ENCODE measurements at regions not wholly inside any gene's neighbourhood (a gene's known extent, or its start where the extent isn't known, plus 50 kb on each side); places are given as distances from the start of the nearest gene placed in this dataset.

- Histone ChIP-seq H3K27me3 (ENCODE audit: control insufficient read depth in 1 of 2, insufficient read depth in 1 of 2, low read length in 2 of 2) (no peaks in the 10 kb centered on the region), H2BK15ac (ENCODE audit: low read depth, poor library complexity, severe bottlenecking) (no peak overlapping the region), H3K36me3 (ENCODE audit: control insufficient read depth in 1 of 2, insufficient read depth in 2 of 2, low read depth in 1 of 2, low read length in 2 of 2) (no peaks in the 10 kb centered on the region), H3K23ac (ENCODE audit: low read length in 2 of 2) (no peak overlapping the region), H2BK5ac (ENCODE audit: low read depth, low read length, poor library complexity, severe bottlenecking) (no peak overlapping the region), H3K4ac (ENCODE audit: low read depth in 1 of 2, low read length in 2 of 2) (no peak overlapping the region), H4K91ac (ENCODE audit: low read length) (no peak overlapping the region), H4K8ac (ENCODE audit: low read length) (no peak overlapping the region), H3K9me3 (ENCODE audit: control insufficient read depth, low read length) (peaks cover 9% of the 10 kb centered on the region), H2AK5ac (ENCODE audit: low read length, severe bottlenecking) (no peak overlapping the region), H3K79me1 (replicated peaks; ENCODE audit: low read length, poor library complexity, severe bottlenecking) (no peaks in the 10 kb centered on the region), H3K4me2 (ENCODE audit: low read length, poor library complexity, severe bottlenecking) (no peak overlapping the region), H3K14ac (ENCODE audit: low read length in 2 of 2) (no peak overlapping the region), H2AFZ (ENCODE audit: low read depth, low read length) (no peak overlapping the region), H3K4me1 (ENCODE audit: control insufficient read depth, insufficient read depth, low read depth, low read length) (no peaks in the 10 kb centered on the region), H3K27ac (ENCODE audit: low read length, poor library complexity, severe bottlenecking) (no peak overlapping the region), H2BK12ac (ENCODE audit: low read length in 2 of 2) (no peak overlapping the region), H3K9ac (ENCODE audit: low read length) (no peak overlapping the region), H3K4me3 (ENCODE audit: insufficient read depth in 1 of 2, low read depth in 1 of 2, low read length in 2 of 2) (no peak overlapping the region), H3K18ac (ENCODE audit: low read depth in 1 of 2, low read length in 2 of 2) (no peak overlapping the region), H2BK120ac (ENCODE audit: low read depth, low read length) (no peak overlapping the region)
- no peak for DNase-seq
- WGBS, result 100% methylated on average over 1 of the region's 1 CpG
These were observed 650.3 kb upstream of the NR5A2 start for GRCh38 chr1:199377211-199377610.

- no peaks in the 10 kb centered on the region for H3K9me3 ChIP-seq (ENCODE audit: control insufficient read depth, low read length)
- H2AFZ ChIP-seq (ENCODE audit: low read depth, low read length), result no peak overlapping the region
- no peak overlapping the region for H4K8ac ChIP-seq (ENCODE audit: low read length)
- H3K9ac ChIP-seq (ENCODE audit: low read length), result no peak overlapping the region
- no peak overlapping the region for H3K4me3 ChIP-seq (ENCODE audit: insufficient read depth in 1 of 2, low read depth in 1 of 2, low read length in 2 of 2)
- no peak overlapping the region for H3K4ac ChIP-seq (ENCODE audit: low read depth in 1 of 2, low read length in 2 of 2)
- no peak overlapping the region for H3K18ac ChIP-seq (ENCODE audit: low read depth in 1 of 2, low read length in 2 of 2)
- no peak overlapping the region for H2BK12ac ChIP-seq (ENCODE audit: low read length in 2 of 2)
- no peak overlapping the region for H2BK15ac ChIP-seq (ENCODE audit: low read depth, poor library complexity, severe bottlenecking)
- no peak overlapping the region for H3K23ac ChIP-seq (ENCODE audit: low read length in 2 of 2)
- H3K4me2 ChIP-seq (ENCODE audit: low read length, poor library complexity, severe bottlenecking), result no peak overlapping the region
- no peak overlapping the region for H3K27ac ChIP-seq (ENCODE audit: low read length, poor library complexity, severe bottlenecking)
- DNase-seq, result no peak
- no peak overlapping the region for H4K91ac ChIP-seq (ENCODE audit: low read length)
- H3K27me3 ChIP-seq (ENCODE audit: control insufficient read depth in 1 of 2, insufficient read depth in 1 of 2, low read length in 2 of 2), result no peaks in the 10 kb centered on the region
- no peaks in the 10 kb centered on the region for H3K36me3 ChIP-seq (ENCODE audit: control insufficient read depth in 1 of 2, insufficient read depth in 2 of 2, low read depth in 1 of 2, low read length in 2 of 2)
- H2BK5ac ChIP-seq (ENCODE audit: low read depth, low read length, poor library complexity, severe bottlenecking), result no peak overlapping the region
- H3K4me1 ChIP-seq (ENCODE audit: control insufficient read depth, insufficient read depth, low read depth, low read length), result no peaks in the 10 kb centered on the region
- no peaks in the 10 kb centered on the region for H3K79me1 ChIP-seq (replicated peaks; ENCODE audit: low read length, poor library complexity, severe bottlenecking)
- H3K14ac ChIP-seq (ENCODE audit: low read length in 2 of 2), result no peak overlapping the region
- H2AK5ac ChIP-seq (ENCODE audit: low read length, severe bottlenecking), result no peak overlapping the region
- no peak overlapping the region for H2BK120ac ChIP-seq (ENCODE audit: low read depth, low read length)
These were observed 643.7 kb upstream of the NR5A2 start for GRCh38 chr1:199383793-199384192.

GRCh38 chr1:199394856-199395255, 632.7 kb upstream of the NR5A2 start:
- Histone ChIP-seq H3K4me1 (ENCODE audit: control insufficient read depth, insufficient read depth, low read depth, low read length) (no peaks in the 10 kb centered on the region), H3K36me3 (ENCODE audit: control insufficient read depth in 1 of 2, insufficient read depth in 2 of 2, low read depth in 1 of 2, low read length in 2 of 2) (no peaks in the 10 kb centered on the region), H3K27me3 (ENCODE audit: control insufficient read depth in 1 of 2, insufficient read depth in 1 of 2, low read length in 2 of 2) (no peaks in the 10 kb centered on the region), H3K4me2 (ENCODE audit: low read length, poor library complexity, severe bottlenecking) (no peak overlapping the region), H2AK5ac (ENCODE audit: low read length, severe bottlenecking) (no peak overlapping the region), H3K23ac (ENCODE audit: low read length in 2 of 2) (no peak overlapping the region), H3K79me1 (replicated peaks; ENCODE audit: low read length, poor library complexity, severe bottlenecking) (no peaks in the 10 kb centered on the region), H3K9ac (ENCODE audit: low read length) (no peak overlapping the region), H4K8ac (ENCODE audit: low read length) (no peak overlapping the region), H3K27ac (ENCODE audit: low read length, poor library complexity, severe bottlenecking) (no peak overlapping the region), H4K91ac (ENCODE audit: low read length) (no peak overlapping the region), H3K9me3 (ENCODE audit: control insufficient read depth, low read length) (no peaks in the 10 kb centered on the region), H2BK15ac (ENCODE audit: low read depth, poor library complexity, severe bottlenecking) (no peak overlapping the region), H3K14ac (ENCODE audit: low read length in 2 of 2) (no peak overlapping the region), H2AFZ (ENCODE audit: low read depth, low read length) (no peak overlapping the region), H2BK5ac (ENCODE audit: low read depth, low read length, poor library complexity, severe bottlenecking) (no peak overlapping the region), H3K4ac (ENCODE audit: low read depth in 1 of 2, low read length in 2 of 2) (no peak overlapping the region), H2BK120ac (ENCODE audit: low read depth, low read length) (no peak overlapping the region), H3K18ac (ENCODE audit: low read depth in 1 of 2, low read length in 2 of 2) (no peak overlapping the region), H3K4me3 (ENCODE audit: insufficient read depth in 1 of 2, low read depth in 1 of 2, low read length in 2 of 2) (no peak overlapping the region), H2BK12ac (ENCODE audit: low read length in 2 of 2) (no peak overlapping the region)
- DNase-seq, result no peak
- WGBS, result 97% methylated on average over 3 of the region's 3 CpGs

GRCh38 chr1:199396456-199396855, 631.1 kb upstream of the NR5A2 start:
- Histone ChIP-seq H3K27me3 (ENCODE audit: control insufficient read depth in 1 of 2, insufficient read depth in 1 of 2, low read length in 2 of 2) (no peaks in the 10 kb centered on the region), H2BK5ac (ENCODE audit: low read depth, low read length, poor library complexity, severe bottlenecking) (no peak overlapping the region), H4K8ac (ENCODE audit: low read length) (no peak overlapping the region), H3K79me1 (replicated peaks; ENCODE audit: low read length, poor library complexity, severe bottlenecking) (no peaks in the 10 kb centered on the region), H3K18ac (ENCODE audit: low read depth in 1 of 2, low read length in 2 of 2) (no peak overlapping the region), H3K9me3 (ENCODE audit: control insufficient read depth, low read length) (no peaks in the 10 kb centered on the region), H4K91ac (ENCODE audit: low read length) (no peak overlapping the region), H3K9ac (ENCODE audit: low read length) (no peak overlapping the region), H3K4me3 (ENCODE audit: insufficient read depth in 1 of 2, low read depth in 1 of 2, low read length in 2 of 2) (no peak overlapping the region), H2AFZ (ENCODE audit: low read depth, low read length) (no peak overlapping the region), H2BK15ac (ENCODE audit: low read depth, poor library complexity, severe bottlenecking) (no peak overlapping the region), H2AK5ac (ENCODE audit: low read length, severe bottlenecking) (no peak overlapping the region), H3K23ac (ENCODE audit: low read length in 2 of 2) (no peak overlapping the region), H3K4me2 (ENCODE audit: low read length, poor library complexity, severe bottlenecking) (no peak overlapping the region), H3K4ac (ENCODE audit: low read depth in 1 of 2, low read length in 2 of 2) (no peak overlapping the region), H2BK120ac (ENCODE audit: low read depth, low read length) (no peak overlapping the region), H3K27ac (ENCODE audit: low read length, poor library complexity, severe bottlenecking) (no peak overlapping the region), H3K36me3 (ENCODE audit: control insufficient read depth in 1 of 2, insufficient read depth in 2 of 2, low read depth in 1 of 2, low read length in 2 of 2) (no peaks in the 10 kb centered on the region), H3K14ac (ENCODE audit: low read length in 2 of 2) (no peak overlapping the region), H3K4me1 (ENCODE audit: control insufficient read depth, insufficient read depth, low read depth, low read length) (no peaks in the 10 kb centered on the region), H2BK12ac (ENCODE audit: low read length in 2 of 2) (no peak overlapping the region)
- no CpG with 5 or more reads among the region's 1 CpG for WGBS
- DNase-seq, result no peak

Measured in mesenchymal stem cell (in vitro differentiated cells and primary cell).